SH-SY5Y (cell line): ENCODE measurements at regions not wholly inside any gene's neighbourhood (a gene's known extent, or its start where the extent isn't known, plus 50 kb on each side); places are given as distances from the start of the nearest gene placed in this dataset.
A peak's percentile ranks its signal among the peaks of the same experiment; 100 is the strongest.

Source experiments
- GATA2 ChIP-seq: IDR thresholded peaks from 2 replicates; pipeline ENCODE4 v1.6.1; 2011; ENCODE audit warnings: mild to moderate bottlenecking, low read depth, low read length
- GATA3 ChIP-seq: IDR thresholded peaks from 2 replicates; pipeline ENCODE4 v1.6.1; 2011; ENCODE audit warnings: low read depth, mild to moderate bottlenecking, low read length, moderate library complexity

DNA sequence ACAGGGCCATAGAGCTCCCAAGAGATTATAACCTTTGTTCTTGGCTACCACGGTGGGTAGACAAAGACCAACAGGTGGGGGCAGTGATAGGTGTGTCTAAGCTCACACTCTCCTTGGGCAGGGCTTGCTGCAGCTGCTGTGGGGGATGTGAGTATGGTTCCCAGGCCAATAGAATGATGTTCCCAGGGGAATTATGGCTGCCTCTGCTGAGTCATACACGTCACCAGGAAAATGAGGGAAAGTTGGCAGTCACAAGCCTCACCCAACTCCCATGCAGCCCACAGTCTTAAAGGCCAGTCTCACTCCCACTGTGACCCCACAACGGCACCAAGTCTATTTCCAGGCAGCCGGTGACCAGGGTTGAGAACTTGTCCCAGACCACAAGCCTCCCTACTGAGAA lies 453.4 kb upstream of the PODXL start:
- TF ChIP-seq GATA3 (no peak), GATA2 (no peak)

DNA sequence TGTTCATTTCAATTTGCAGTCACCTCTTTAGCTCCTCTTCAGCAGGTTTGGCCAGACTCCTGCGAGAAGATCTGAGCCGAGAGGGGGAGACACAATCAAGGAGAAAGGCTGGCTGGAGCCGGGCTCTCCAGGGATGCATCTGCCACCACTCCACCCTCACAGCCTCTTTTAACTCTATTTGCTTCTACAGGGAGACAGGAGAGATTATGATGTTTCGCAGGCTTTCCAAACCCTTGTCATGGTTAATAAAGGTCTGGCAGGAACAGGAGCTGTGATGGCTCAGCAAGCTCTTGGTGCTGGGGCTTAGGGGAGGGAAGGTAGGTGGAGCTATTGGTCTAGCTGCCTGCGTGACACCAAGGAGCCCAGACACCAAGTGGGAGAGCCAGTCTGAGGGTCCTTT lies 448.1 kb upstream of the PODXL start:
- no peak for TF ChIP-seq GATA2
- no peak for TF ChIP-seq GATA3

DNA sequence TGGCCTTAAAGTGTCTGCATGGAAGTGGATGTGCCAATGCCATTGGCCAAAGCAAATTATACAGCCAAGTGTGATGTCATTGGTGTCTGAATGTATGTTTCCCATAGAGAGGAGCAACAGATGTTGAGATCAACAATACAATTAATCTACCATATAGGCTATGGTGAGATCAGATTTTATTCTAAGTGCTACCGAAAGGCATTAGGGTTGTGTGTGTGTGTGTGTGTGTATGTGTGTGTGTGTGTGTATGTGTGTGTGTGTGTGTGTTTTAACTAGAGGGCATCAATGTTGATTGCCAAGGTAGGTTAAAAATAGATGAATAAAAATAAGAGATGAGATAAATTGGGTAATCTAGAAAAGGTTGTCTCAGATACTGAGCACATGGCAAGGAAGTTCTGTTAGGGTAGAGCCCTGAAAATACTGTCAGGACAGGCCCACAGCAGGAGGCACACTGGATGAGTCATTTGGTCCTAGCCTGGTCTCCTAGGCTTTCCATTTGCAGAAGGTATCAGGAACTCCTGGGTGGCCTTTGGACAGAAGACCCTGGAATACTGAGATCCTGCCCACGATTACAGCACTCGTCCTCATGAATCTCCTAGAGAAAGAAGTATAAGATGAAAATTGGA lies 446.0 kb upstream of the PODXL start:
- TF ChIP-seq GATA2 (no peak), GATA3 (no peak)

DNA sequence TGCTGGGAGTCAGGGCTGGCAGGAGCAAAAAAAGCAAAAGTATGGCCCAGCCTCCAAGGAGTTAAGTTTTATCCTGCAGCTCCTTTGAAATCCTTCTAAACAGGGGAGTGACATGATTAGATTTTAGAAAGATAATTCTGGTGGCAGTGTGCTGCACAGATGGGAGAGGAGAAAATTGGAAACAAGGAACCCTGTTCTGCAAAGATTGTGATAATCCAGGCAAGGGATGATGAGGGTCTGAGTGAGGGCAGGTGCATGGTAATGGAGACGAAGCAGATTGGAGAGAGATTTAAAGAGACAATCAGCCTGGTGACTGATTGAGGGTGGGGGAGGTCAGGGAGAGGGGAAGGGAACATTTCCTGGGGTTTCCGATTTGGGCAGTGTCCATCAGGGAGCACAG lies 444.7 kb upstream of the PODXL start:
- peak; percentile 46; the same call in 1 of the 2 replicates for TF ChIP-seq GATA2
- no peak for TF ChIP-seq GATA3

DNA sequence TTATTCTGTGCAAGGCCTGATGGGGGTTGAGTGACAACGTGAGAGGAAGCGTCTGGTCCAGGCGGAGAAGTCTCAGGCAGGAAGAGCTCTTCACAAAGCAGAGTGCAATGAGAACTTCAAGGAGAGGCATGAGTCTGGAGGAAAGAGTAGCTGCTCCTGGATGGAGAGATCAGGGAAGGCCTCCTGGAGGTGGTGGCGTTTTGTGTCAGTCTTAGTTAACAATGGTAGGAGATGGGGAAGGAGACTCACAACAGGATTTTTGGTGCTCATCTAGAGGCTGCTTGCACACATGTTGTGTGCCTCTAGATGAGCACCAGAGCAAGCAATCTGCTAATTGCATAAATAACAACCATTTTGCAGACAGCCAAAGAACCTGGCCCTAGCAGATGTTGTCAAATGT lies 442.8 kb upstream of the PODXL start:
- TF ChIP-seq GATA2 (no peak), GATA3 (no peak)

DNA sequence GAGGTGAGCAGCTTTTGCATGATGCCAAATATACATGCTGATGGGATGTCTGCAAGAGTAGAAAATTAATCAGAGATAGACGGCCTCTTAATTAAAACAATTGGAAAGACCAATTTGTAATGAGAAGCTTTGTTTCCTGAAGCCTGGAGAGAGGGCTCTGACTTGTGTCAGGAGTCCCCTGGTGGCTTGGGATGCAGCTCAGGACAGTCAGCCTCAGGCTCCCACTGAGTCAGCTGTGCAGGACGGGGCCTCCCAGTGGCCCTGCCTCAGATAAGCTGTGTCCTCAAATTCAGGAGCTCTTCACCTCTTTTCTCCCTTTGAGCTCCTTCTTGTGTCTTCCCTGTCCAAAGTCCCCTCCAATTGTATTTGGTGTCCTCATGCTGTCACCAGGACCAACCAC lies 438.9 kb upstream of the PODXL start:
- TF ChIP-seq GATA2 (no peak), GATA3 (no peak)

DNA sequence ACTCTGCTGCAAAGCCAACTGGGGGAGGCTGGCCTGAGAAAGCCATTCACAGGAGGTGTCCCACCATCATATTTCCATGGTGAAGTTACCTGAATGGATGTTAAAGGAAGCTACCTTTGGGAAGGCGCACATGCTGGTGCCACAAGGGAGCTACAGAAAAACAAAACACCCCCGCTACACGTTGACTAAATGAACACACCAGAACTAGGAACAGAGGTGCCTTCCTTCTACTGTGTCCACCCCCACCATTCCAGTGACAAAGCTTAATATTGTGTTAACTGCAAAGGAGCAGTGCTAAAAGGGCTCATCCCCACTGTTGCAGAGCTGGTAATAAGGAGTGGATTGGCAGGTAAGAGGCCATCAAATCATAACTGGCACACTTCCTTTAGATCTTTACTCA lies 420.0 kb upstream of the PODXL start:
- TF ChIP-seq GATA2 (no peak), GATA3 (no peak)

DNA sequence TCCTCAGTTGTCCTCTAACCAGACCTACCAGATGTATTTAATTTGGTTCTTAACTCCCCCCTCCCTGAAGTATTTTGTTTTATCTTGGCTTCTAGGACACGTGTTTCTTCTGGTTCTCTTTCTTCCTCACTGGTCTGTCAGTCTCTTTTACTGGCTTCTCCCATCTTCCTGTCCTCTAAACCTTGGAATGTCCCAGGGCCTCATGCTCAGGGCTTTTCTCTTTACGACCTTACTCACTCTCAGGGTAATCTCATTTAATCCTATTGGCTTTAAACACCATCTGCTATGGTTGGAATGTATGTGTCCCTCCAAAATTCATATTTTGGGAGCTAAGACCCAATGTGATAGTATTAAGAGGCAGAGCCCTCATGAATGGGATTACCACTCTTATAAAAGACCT lies 418.2 kb upstream of the PODXL start:
- TF ChIP-seq GATA3 (no peak), GATA2 (no peak)

DNA sequence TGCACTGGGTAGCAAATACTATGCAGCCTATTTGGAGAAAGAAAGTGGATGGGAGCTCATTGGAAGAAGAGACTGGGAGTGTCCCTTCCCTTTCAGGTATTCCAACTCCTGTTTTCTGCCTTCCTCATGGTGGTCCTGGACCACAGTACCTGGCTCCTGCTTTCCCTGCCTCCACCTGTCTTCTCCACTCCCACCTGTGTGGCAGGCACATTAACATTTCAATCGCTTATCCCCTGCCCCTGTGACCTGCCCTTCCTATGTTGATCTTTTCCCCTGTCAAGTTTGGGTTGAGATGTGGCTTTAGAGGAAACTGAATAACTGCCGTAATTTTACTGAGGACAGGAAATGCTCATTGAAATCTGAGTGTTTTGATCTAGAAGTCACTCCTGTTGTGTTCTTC lies 415.8 kb upstream of the PODXL start:
- TF ChIP-seq GATA2 (no peak), GATA3 (no peak)

DNA sequence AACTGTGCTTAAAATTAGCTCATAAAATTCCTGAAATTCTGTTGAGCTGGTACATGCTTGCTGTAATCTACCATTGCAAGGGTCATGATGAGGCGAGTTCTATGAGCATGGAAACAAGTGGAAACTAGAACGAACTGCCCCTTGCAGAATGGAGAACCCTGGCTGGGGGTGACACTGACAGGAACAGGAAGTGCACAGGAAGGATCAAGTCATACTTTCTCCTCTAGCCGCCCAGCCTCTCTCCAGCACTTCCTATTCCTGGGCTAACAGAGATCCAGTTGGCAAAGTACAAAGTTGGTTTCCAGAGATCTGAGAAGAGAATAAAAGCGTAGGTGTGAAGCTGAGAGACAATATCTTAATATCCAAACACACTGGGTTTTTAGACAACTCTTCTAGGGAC lies 414.2 kb upstream of the PODXL start:
- TF ChIP-seq GATA3 = no peak
- no peak for TF ChIP-seq GATA2

DNA sequence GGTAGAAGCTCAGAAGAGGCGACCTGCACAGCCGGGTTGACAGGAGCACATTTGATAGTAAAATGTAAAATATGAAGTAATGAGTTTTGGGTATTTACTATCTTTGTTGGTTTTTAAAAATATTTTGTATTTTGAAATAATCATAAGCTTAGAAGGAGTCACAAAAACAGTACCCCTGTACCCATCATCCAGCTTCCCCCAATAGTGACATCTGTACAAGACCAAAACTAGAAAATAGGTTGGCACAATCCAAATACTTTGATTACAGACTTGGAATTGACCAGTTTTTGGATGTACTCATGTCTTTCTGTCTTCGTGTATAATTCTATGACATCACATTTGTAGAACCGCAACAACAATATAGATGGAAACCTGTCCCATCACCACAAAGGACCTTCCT lies 413.1 kb upstream of the PODXL start:
- TF ChIP-seq GATA3 = no peak

DNA sequence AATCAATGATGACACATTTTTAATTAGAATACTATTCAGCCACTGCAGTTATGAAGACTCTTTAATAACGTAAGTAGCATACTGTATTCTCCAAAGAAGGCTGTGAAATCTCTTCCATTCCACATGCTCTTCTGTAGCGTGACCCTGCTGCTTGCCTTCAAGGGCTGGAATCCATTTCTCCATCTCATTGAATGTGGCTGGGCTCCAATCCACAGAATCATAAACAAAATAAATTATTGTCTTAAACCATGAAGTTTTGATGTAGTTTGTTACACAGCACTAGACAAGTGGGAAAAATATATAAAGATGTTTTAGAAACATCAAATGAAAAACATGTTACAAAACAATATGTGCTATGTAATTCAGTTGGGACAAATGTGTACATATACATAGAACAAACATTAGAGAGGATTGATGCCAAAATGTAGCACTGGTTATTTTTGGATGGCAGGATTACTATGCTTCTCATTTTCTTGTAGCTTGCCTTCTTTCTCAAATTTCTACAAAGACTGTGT lies 410.8 kb upstream of the PODXL start:
- TF ChIP-seq GATA2 (no peak), GATA3 (no peak)

DNA sequence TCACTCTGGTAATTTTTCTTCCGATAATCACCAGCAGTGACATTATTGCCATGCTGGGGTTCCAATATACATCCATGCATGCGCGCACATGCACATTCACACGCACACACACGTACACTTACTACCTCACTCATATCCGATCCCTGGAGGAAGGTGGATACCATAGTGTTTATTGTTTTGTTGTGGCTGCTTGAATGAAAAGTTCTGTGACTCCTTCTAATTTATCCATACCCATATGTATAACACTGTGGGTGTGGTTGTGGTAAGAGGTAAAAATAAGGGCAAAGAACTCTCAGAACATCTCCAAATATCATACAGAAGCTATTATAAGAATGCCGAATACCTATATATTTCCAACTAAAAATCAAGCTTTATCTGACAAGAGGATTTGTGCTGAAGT lies 407.8 kb upstream of the PODXL start:
- TF ChIP-seq GATA3 (no peak), GATA2 (no peak)

DNA sequence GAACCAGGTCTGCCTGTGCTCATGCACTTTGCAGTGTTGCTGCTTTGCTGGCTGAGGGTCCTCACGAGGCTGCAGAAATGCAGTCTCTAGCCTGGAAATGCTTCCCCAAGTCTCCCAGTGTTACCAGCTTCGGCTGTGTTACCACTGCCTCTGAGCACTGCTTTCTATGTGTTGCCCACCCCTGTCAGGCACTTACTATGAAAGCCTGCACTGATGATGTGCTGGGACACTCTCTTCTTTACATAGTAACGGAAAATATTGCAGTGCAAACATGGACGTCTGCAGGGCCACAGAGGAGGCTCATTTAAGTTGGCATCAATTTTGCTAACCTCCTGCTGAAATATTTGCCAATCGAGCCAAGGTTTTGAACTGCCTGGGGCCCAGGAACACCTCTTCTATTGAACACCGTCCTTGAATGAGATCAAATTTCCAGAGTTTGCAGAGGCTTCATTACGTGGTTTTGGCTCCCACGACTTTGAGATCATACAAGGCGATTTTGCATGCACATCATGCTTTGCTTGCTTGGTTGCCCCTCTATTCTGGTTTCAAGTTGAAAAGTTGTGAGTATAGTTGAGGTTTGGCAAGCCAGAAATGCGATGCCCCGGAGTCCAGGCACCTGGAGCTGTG lies 404.7 kb upstream of the PODXL start:
- TF ChIP-seq GATA3 = no peak
- TF ChIP-seq GATA2 = no peak

DNA sequence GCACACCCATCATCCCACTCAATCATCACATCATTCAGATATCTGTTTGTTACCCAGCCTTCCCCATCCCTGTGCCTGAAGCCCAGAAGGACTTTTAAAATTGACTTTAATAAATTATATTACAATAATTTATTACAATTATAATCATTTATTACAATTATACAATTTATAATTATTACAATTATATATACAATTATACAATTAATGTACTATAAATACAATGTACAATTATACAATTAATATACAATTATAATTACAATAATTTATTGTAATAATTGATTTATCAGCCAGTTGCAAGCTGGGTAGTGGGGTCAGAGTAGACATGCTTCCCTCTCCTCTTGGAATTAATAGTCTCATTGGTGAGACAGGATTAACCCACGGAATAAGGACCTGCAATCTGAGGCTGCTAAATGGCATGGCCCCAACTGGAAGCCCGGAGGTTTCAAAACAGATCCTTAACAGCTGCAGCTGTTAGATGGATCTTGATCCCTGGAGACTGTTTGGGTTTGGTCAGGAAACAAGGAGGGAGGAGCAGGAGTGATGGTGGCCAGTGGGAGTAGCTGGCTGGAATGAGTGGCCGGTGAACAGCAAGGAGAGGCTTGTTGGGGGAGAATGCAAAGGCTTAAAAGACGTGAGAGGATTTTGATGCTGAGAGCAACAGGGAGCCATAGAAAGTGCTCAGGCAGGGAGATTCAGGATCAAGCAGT lies 402.8 kb upstream of the PODXL start:
- TF ChIP-seq GATA2 (no peak), GATA3 (no peak)

DNA sequence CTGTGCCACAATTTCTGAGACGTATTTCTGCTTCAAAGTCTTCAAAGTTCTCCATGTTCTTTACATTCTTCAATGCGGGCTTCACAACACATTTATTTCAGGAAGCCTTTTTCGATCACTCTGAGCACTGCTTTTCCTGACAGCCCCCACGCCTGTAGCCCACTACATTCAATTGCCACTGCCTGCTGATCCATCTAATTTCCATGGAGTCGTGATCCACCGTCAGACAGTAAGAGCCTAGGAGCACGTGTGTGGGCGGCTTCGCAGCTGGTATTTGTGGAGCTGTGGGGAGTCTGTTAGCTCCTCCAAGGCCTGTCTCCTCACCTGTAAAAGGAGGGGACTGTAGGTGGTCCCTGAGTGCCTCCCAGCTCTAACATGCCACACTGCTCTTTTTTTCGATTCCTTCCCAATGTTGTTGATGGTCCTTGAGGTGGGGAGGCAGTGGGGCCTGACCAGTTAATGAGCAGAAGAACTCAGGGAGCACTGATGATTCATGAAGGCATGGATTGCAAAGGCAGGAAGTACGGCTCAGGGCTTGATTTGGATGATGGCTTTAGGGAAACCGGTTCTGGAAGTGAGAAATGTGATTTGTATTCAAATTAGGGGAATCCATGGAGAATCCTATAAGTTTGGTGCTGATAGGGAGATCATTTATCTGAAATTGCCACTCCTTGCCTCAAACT lies 401.1 kb upstream of the PODXL start:
- TF ChIP-seq GATA2 (no peak), GATA3 (no peak)
